Esophagus squamous epithelium (tissue), 5 donors: ENCODE measurements at regions not wholly inside any gene's neighbourhood (a gene's known extent, or its start where the extent isn't known, plus 50 kb on each side); places are given as distances from the start of the nearest gene placed in this dataset.
"Not testable (repeated sequence)": the region's sequence is repeated elsewhere in the genome, so short reads cannot be mapped to it uniquely, and the experiment has no call there.

ENCODE experiments used
- DNase-seq: peaks from one replicate; lab custom pipeline; 2025; lab: John Stamatoyannopoulos, UW
- H3K27ac ChIP-seq, 4 donors: fragments of 200-600 bp; sonication (generic); one replicate each; pipeline ENCODE4 v1.5.1; 2016 to 2019; ENCODE audit warnings: mild to moderate bottlenecking in 1 of 4
- H3K27me3 ChIP-seq, 4 donors: fragments of 200-600 bp; sonication (generic); 1 replicate in 3 of 4; 2 replicates in 1 of 4; pipeline versions ENCODE4 v1.5.1 to v1.6.0; 2017 to 2021; ENCODE audit warnings: antibody characterized with exemption in 1 of 4
- H3K36me3 ChIP-seq, 3 donors: fragments of 200-600 bp; sonication (generic); one replicate each; pipeline ENCODE4 v1.5.1; 2016 to 2019
- H3K4me1 ChIP-seq, 3 donors: fragments of 200-600 bp; sonication (generic); one replicate each; pipeline ENCODE4 v1.5.1; 2017 to 2019
- H3K4me3 ChIP-seq, 4 donors: fragments of 200-600 bp; sonication (generic); 1 replicate in 3 of 4; 2 replicates in 1 of 4; pipeline ENCODE4 v1.5.1; 2016 to 2019; ENCODE audit warnings: mild to moderate bottlenecking in 2 of 4, moderate library complexity in 1 of 4
- H3K9me3 ChIP-seq, 3 donors: fragments of 200-600 bp; sonication (generic); one replicate each; pipeline ENCODE4 v1.5.1; 2016 to 2019
- CTCF ChIP-seq, 6 experiments: fragments of 450-650 bp in 4 of 6; fragments of 200-600 bp in 2 of 6; sonication (generic) in 2 of 6; IDR thresholded peaks; one replicate each; pipeline ENCODE4 v1.5.1; 2016 to 2019; ENCODE audit warnings: antibody characterized with exemption in 6 of 6, mild to moderate bottlenecking in 4 of 6, moderate library complexity in 4 of 6
- POLR2A ChIP-seq, 4 donors: fragments of 450-650 bp; IDR thresholded peaks; one replicate each; pipeline ENCODE4 v1.6.1; 2017; ENCODE audit warnings: antibody characterized with exemption in 4 of 4, mild to moderate bottlenecking in 4 of 4, moderate library complexity in 3 of 4
- WGBS, 2 donors: methylation state at CpG; one replicate each; pipeline ENCODE4 v1.1.5; 2018; 5-methylcytosine and 5-hydroxymethylcytosine counted together
- intact Hi-C: fragments of 100-400 bp; cut with DNase I; formaldehyde crosslinking; loops from one replicate; pipeline ENCODE4 v1.15.0; 2022
- donor health status: DM: yes; HTN: yes; CAD: no.

GRCh38 chr21:20169812-20170576 lies 828.2 kb upstream of the NCAM2 start:
- H3K4me1 ChIP-seq = no peaks in the 10 kb centered on the region
- no peak overlapping the region for H3K27ac ChIP-seq
- no peak for DNase-seq
- no peaks in the 10 kb centered on the region for H3K27me3 ChIP-seq
- no peak overlapping the region for H3K4me3 ChIP-seq
- no peaks in the 10 kb centered on the region for H3K9me3 ChIP-seq
- no peaks in the 10 kb centered on the region for H3K36me3 ChIP-seq
- intact Hi-C loops = no loop called here
- no peak for TF ChIP-seq POLR2A (IDR thresholded peaks at IDR 0.05)
- TF ChIP-seq CTCF (IDR thresholded peaks at IDR 0.05) = no peak
- 76 to 80% methylated on average over 3 of the region's 3 CpGs for WGBS, 2 donors

DNA sequence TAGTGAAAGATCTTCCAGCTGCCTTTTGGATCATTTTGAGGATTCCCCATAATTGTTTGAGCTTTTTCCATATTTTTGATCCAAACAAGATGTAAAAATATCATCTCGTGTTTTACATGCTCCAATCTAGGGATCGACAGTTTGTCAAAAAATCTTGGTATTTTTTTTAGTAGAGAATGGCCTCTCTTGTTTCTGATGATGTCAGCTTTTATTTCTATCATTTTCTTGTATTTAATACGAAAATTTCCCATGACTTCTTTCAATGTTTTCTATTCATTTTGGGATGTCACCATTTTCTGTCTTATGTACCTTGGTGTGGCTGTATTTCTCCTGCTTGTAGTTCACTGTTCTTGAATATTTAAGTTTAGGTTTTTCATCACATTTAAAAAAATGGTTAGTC lies 812.0 kb upstream of the NCAM2 start:
- peaks cover 0 to 5% (median 0%) of the 10 kb centered on the region in 3 donors for H3K9me3 ChIP-seq
- no peak for DNase-seq
- H3K4me1 ChIP-seq = no peaks in the 10 kb centered on the region
- no peaks in the 10 kb centered on the region for H3K36me3 ChIP-seq
- 36 to 39% methylated on average over 3 of the region's 3 CpGs for WGBS, 2 donors
- no peak overlapping the region for H3K4me3 ChIP-seq
- TF ChIP-seq POLR2A (IDR thresholded peaks at IDR 0.05) (no peak), CTCF (IDR thresholded peaks at IDR 0.05) (no peak)
- intact Hi-C loops = no loop called here
- H3K27ac ChIP-seq = no peak overlapping the region
- H3K27me3 ChIP-seq = no peaks in the 10 kb centered on the region

GRCh38 chr21:20187028-20187427 lies 811.2 kb upstream of the NCAM2 start:
- intact Hi-C loops = no loop called here
- Histone ChIP-seq H3K4me1 (no peaks in the 10 kb centered on the region), H3K9me3 (peaks cover 0 to 3% (median 0%) of the 10 kb centered on the region in 3 donors), H3K27ac (no peak overlapping the region), H3K4me3 (no peak overlapping the region), H3K27me3 (no peaks in the 10 kb centered on the region), H3K36me3 (no peaks in the 10 kb centered on the region)
- TF ChIP-seq CTCF (IDR thresholded peaks at IDR 0.05) = no peak
- no peak for TF ChIP-seq POLR2A (IDR thresholded peaks at IDR 0.05)
- DNase-seq = no peak
- 31 to 62% methylated on average over 2 of the region's 2 CpGs for WGBS, 2 donors

GRCh38 chr21:20201323-20201722 lies 796.9 kb upstream of the NCAM2 start:
- H3K36me3 ChIP-seq = not testable (repeated sequence)

DNA sequence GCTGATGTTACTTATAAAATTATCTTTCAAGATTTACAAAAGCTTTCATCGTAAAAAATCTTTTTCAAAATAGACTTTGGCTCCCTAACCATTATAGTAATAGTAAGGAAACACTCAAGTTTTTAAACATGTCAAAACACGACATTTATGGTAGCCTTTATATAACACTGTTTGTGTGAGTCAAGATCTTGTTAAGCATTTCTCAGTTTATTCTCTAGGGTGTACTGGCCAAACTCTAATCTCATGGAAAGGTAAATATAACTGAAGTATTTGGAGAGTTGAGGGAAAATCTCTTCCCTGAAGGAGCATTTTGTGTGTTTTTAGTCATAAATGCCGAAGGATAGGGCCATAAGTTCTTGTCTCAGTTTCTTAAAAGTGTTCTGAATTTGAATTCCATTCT lies 790.9 kb upstream of the NCAM2 start:
- 27 to 37% methylated on average over 3 of the region's 3 CpGs for WGBS, 2 donors
- no peaks in the 10 kb centered on the region for H3K27me3 ChIP-seq
- H3K4me1 ChIP-seq = no peaks in the 10 kb centered on the region
- H3K9me3 ChIP-seq = peaks cover 0 to 6% (median 0%) of the 10 kb centered on the region in 3 donors
- DNase-seq = no peak
- no peaks in the 10 kb centered on the region for H3K36me3 ChIP-seq
- H3K27ac ChIP-seq = no peak overlapping the region
- H3K4me3 ChIP-seq = no peak overlapping the region
- TF ChIP-seq POLR2A (IDR thresholded peaks at IDR 0.05) = no peak
- intact Hi-C loops = no loop called here

More at GRCh38 chr21:20201323-20201722, 796.9 kb upstream of the NCAM2 start:
- intact Hi-C loops, H3K4me3 ChIP-seq, H3K27ac ChIP-seq, H3K4me1 ChIP-seq, H3K9me3 ChIP-seq, H3K27me3 ChIP-seq, DNase-seq: not testable (repeated sequence)
- 94 to 98% methylated on average over 3 of the region's 4 CpGs for WGBS, 2 donors

- Histone ChIP-seq H3K27me3 (no peaks in the 10 kb centered on the region), H3K27ac (no peak overlapping the region), H3K4me1 (no peaks in the 10 kb centered on the region), H3K9me3 (peaks cover 0 to 3% (median 2%) of the 10 kb centered on the region in 3 donors), H3K36me3 (no peaks in the 10 kb centered on the region), H3K4me3 (no peak overlapping the region)
- no peak for DNase-seq
- intact Hi-C loops = no loop called here
- TF ChIP-seq POLR2A (IDR thresholded peaks at IDR 0.05) (no peak), CTCF (IDR thresholded peaks at IDR 0.05) (no peak)
- WGBS, 2 donors = 71 to 86% methylated on average over 6 of the region's 6 CpGs
Observed at GRCh38 chr21:20215959-20216358, 782.2 kb upstream of the NCAM2 start.
